ENCODE measurements at regions not wholly inside any gene's neighbourhood (a gene's known extent, or its start where the extent isn't known, plus 50 kb on each side); places are given as distances from the start of the nearest gene placed in this dataset.
"Not testable (repeated sequence)": the region's sequence is repeated elsewhere in the genome, so short reads cannot be mapped to it uniquely, and the experiment has no call there.

GRCh38 chr13:59292240-59292639 lies 871.5 kb downstream of the DIAPH3 start:
- not testable (repeated sequence) for DNase-seq

GRCh38 chr13:59299584-59299983 lies 864.1 kb downstream of the DIAPH3 start:
- DNase-seq: no peak

GRCh38 chr13:59300355-59301173 lies 863.2 kb downstream of the DIAPH3 start:
- DNase-seq: no peak

GRCh38 chr13:59301174-59301567 lies 862.6 kb downstream of the DIAPH3 start:
- DNase-seq: no peak

- DNase-seq: no peak
Observed at GRCh38 chr13:59303433-59303832, 860.3 kb downstream of the DIAPH3 start.

GRCh38 chr13:59304596-59304995 lies 859.1 kb downstream of the DIAPH3 start:
- no peak for DNase-seq

- no peak for DNase-seq
Observed at GRCh38 chr13:59305896-59306295, 857.8 kb downstream of the DIAPH3 start.

- DNase-seq: no peak
Observed at GRCh38 chr13:59312776-59313175, 851.0 kb downstream of the DIAPH3 start.

GRCh38 chr13:59318320-59318930 lies 845.3 kb downstream of the DIAPH3 start:
- peak in 45 of 51 donors; percentile 1 to 84 (median 49) for DNase-seq

- no peak for DNase-seq
Observed at GRCh38 chr13:59319276-59319675, 844.5 kb downstream of the DIAPH3 start.

GRCh38 chr13:59320021-59320420 lies 843.7 kb downstream of the DIAPH3 start:
- no peak for DNase-seq

GRCh38 chr13:59324401-59324800 lies 839.3 kb downstream of the DIAPH3 start:
- DNase-seq: not testable (repeated sequence)

GRCh38 chr13:59326717-59327116 lies 837.0 kb downstream of the DIAPH3 start:
- no peak for DNase-seq

- no peak for DNase-seq
Observed at GRCh38 chr13:59330764-59331163, 833.0 kb downstream of the DIAPH3 start.

- DNase-seq: no peak
Observed at GRCh38 chr13:59332966-59333365, 830.8 kb downstream of the DIAPH3 start.

- no peak for DNase-seq
Observed at GRCh38 chr13:59337070-59337469, 826.7 kb downstream of the DIAPH3 start.

- DNase-seq: no peak
Observed at GRCh38 chr13:59340151-59340550, 823.6 kb downstream of the DIAPH3 start.

GRCh38 chr13:59340581-59340980 lies 823.1 kb downstream of the DIAPH3 start:
- no peak for DNase-seq

GRCh38 chr13:59342400-59342799 lies 821.3 kb downstream of the DIAPH3 start:
- no peak for DNase-seq

- no peak for DNase-seq
Observed at GRCh38 chr13:59343132-59343531, 820.6 kb downstream of the DIAPH3 start.

- no peak for DNase-seq
Observed at GRCh38 chr13:59343993-59344822, 819.5 kb downstream of the DIAPH3 start.

- DNase-seq: no peak
Observed at GRCh38 chr13:59345311-59345710, 818.4 kb downstream of the DIAPH3 start.
